Stimulated activated naive CD8-positive, alpha-beta T cell treated with anti-CD3 and anti-CD28 coated beads, Interleukin-15, amount 100 ng/mL, for 72 hours (primary cell): ENCODE measurements at regions not wholly inside any gene's neighbourhood (a gene's known extent, or its start where the extent isn't known, plus 50 kb on each side); places are given as distances from the start of the nearest gene placed in this dataset.
"Not testable (repeated sequence)": the region's sequence is repeated elsewhere in the genome, so short reads cannot be mapped to it uniquely, and the experiment has no call there.

Experiments
- ATAC-seq: fragments of 150-1000 bp; cut with Tn5 transposase; 2 replicates; pipeline ENCODE4 v1.10.0; 2021; ENCODE audit warnings: mild to moderate bottlenecking, moderate library complexity
- DNase-seq, 2 donors: peaks; one replicate each; pipeline ENCODE4 v3.0.0; 2021 to 2022
- H3K27ac Mint-ChIP-seq, 2 donors: one replicate each; pipeline ENCODE4 v1.8.0; 2022; ENCODE audit warnings: mild to moderate bottlenecking in 2 of 2, mixed read lengths in 2 of 2, moderate library complexity in 2 of 2
- H3K27me3 Mint-ChIP-seq: one replicate; pipeline ENCODE4 v1.8.0; 2022; ENCODE audit warnings: mixed read lengths
- H3K4me1 Mint-ChIP-seq: one replicate; pipeline ENCODE4 v1.8.0; 2022; ENCODE audit warnings: mild to moderate bottlenecking, mixed read lengths
- H3K4me3 Mint-ChIP-seq, 2 donors: one replicate each; pipeline ENCODE4 v1.8.0; 2022; ENCODE audit warnings: mild to moderate bottlenecking in 2 of 2, mixed read lengths in 2 of 2, moderate library complexity in 1 of 2
- H3K9me3 Mint-ChIP-seq, 2 donors: one replicate each; pipeline ENCODE4 v1.8.0; 2022; ENCODE audit warnings: mixed read lengths in 2 of 2

DNA sequence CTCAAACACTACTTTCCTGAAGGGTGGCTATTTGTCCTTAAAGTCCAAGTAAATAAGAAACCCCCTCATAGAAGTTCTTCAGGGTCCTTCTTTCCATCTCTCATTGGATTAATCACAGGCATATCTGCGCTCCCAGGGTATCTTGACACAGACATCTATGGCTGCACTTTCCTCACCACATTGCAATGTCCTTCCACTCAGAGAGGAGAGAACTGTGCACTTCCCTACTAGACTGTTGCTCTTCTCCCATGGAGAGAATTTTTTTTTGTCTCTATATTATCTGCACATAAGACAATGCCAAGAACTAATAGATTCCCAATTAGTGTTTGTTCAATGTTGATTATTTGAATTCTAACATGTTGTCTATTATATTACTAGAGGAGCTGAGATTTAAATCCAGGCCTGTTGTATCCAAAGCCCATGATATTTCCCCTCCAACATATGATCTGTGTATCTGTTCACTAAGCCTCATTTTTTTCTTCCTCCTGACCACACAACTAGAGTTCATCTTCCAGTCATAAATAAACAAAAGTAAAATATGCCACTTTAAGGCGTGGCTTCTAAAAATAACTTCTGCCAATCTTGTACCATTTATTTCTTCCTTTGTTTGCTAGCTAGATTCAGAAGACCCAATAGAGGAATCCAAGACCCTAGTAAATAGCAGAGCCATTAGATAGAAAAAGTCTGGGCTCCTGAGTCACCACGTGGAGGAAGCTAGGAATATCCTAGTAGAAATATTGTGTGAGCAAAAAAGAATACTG, 61.5 kb upstream of the FAM241A start:
- Mint-ChIP-seq H3K4me3 (no peak overlapping the region), H3K27me3 (peaks cover 8% of the 10 kb centered on the region), H3K9me3 (no peaks in the 10 kb centered on the region), H3K4me1 (peaks cover 10% of the 10 kb centered on the region), H3K27ac (no peak overlapping the region)
- no peak for DNase-seq
- ATAC-seq = no peak

DNA sequence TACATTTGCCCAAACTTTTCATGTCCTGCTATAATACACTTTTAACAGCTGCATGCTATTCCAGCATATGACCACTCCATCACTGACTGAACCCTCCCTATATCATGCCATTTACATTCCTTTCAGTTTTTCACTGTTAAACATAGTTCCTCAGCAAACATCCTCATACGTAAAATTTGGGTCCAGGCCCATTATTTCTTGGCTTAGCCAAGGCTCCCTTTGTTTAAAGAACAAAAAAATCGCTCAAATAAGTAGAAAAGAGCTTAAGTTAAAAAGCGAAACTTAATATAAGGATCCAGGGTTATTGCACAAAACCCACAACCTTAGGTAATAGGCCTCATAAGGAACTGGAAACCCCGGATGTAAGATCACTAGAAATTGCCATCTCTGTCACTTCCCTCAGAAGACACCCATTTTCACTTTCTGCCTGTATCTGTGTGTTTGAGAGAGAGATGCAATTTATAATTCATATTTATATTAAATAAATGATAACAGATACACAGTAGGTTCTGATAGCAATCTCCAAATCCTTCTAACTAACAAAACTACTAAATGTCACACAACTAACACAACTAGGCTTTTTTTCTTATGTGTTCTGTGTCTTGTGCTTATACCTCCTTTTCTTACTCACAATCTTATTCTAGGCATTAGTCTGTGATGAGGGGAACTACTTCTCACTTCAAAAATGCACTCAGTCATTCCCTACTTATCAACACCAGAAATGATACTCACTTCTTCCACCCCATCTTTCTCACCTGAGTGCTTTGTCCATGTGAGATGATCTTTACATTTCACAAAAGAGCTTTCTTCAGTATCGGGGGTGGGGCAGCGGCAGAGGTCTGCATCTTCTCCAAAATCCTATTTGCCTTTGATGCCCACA, 59.9 kb upstream of the FAM241A start:
- no peaks in the 10 kb centered on the region for H3K9me3 Mint-ChIP-seq
- ATAC-seq = no peak
- no peak for DNase-seq
- H3K27ac Mint-ChIP-seq = no peak overlapping the region
- H3K4me3 Mint-ChIP-seq = no peak overlapping the region
- peaks cover 10% of the 10 kb centered on the region for H3K4me1 Mint-ChIP-seq
- peaks cover 8% of the 10 kb centered on the region for H3K27me3 Mint-ChIP-seq

DNA sequence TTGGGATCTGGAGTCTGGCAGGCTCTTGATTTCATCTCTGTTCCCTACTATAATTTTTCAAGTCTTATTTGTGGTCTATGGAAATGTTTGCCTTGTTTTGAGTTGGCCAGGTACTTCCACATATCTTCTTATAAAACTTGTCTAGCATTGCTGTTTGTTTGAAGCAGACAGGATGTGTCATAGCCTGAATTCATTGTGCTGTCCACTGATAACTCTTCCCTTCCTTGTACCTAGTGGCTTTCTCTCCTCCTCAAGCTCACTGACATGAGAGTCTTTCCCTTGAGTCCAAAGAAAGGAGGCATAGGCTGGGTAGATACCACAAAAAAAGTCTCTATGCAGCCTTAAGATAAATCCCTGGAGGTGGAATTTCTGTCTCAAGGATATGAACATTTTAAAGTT, 59.2 kb upstream of the FAM241A start:
- Mint-ChIP-seq H3K4me3 (no peak overlapping the region), H3K4me1 (peaks cover 10% of the 10 kb centered on the region), H3K27ac (no peak overlapping the region), H3K27me3 (peaks cover 8% of the 10 kb centered on the region), H3K9me3 (no peaks in the 10 kb centered on the region)
- no peak for DNase-seq
- ATAC-seq = no peak

DNA sequence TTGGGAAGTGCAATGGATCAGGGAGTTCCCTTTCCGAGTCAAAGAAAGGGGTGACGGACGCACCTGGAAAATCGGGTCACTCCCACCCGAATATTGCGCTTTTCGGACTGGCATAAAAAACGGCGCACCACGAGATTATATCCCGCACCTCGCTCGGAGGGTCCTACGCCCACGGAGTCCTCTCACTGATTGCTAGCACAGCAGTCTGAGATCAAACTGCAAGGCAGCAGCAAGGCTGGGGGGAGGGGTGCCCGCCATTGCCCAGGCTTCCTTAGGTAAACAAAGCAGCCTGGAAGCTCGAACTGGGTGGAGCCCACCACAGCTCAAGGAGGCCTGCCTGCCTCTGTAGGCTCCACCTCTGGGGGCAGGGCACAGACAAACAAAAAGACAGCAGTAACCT, 58.6 kb upstream of the FAM241A start:
- H3K9me3 Mint-ChIP-seq, H3K27ac Mint-ChIP-seq, H3K4me3 Mint-ChIP-seq, DNase-seq, ATAC-seq, H3K27me3 Mint-ChIP-seq: not testable (repeated sequence)
- peaks cover 10% of the 10 kb centered on the region for H3K4me1 Mint-ChIP-seq

DNA sequence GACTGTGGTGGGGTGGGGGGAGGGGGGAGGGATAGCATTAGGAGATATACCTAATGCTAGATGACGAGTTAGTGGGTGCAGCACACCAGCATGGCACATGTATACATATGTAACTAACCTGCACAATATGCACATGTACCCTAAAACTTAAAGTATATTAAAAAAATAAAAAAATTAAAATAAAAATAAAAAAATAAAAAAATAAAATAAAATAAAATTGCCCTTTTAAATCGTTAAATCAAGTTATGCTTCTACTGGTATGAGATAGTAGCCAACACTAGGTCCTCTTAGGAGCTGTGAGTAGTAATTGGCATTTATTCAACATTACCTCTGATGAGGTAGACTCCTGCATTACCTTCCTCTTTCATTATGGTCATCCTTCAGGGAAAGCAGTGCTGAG, 52.9 kb upstream of the FAM241A start:
- DNase-seq, H3K4me3 Mint-ChIP-seq, ATAC-seq, H3K27ac Mint-ChIP-seq, H3K9me3 Mint-ChIP-seq, H3K27me3 Mint-ChIP-seq, H3K4me1 Mint-ChIP-seq: not testable (repeated sequence)

DNA sequence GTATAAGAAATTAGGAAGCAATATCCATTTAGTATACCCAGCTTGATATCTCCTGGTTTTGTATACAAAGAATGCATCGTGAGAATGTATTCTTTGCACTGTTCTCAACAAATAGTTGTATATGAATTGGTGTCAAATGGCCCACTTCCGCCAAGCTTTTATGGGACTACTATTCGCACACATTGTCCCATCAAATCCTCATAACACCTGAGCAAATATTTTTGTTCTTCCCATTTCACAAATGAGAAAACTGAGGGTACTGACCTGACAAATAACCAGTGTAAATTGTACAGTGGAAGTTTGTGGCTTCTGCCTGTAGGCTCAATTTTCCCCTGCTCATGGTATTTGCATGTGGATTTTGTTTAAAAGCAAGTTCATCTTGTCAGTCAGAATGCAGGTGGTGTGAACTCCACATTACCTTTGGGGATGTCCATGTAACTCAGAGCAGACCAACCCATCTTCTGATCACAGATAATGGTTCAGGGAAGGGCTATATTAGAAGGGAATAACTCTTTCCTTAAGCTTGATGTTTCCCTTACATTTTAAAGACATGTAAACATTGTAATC, 51.5 kb upstream of the FAM241A start:
- no peak for ATAC-seq
- Mint-ChIP-seq H3K27me3 (peaks cover 7% of the 10 kb centered on the region), H3K4me1 (no peaks in the 10 kb centered on the region), H3K9me3 (no peaks in the 10 kb centered on the region), H3K27ac (no peak overlapping the region), H3K4me3 (no peak overlapping the region)
- DNase-seq = no peak

DNA sequence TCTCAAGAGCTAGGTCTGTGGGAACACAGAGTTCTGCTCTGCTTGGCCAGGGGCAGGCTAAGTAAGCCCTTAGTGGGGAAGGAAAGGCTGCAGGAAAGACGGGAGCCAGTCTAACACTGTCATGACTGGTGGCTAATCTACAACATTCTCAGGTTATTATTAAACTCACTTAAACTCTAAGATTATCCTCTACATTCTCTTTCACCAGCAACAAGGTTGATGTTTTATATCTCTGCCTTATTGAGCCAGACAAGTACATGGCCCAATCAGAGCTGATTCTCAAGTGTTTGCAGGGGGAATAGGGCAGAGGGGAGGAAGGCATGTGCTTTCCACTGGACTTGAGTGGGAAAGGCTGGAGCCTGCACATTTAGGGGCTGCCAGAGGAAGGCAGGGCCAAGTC, 50.9 kb upstream of the FAM241A start:
- H3K9me3 Mint-ChIP-seq = no peaks in the 10 kb centered on the region
- no peak for DNase-seq
- H3K27ac Mint-ChIP-seq = no peak overlapping the region
- no peak for ATAC-seq
- peaks cover 2% of the 10 kb centered on the region for H3K4me1 Mint-ChIP-seq
- H3K27me3 Mint-ChIP-seq = peaks cover 13% of the 10 kb centered on the region
- H3K4me3 Mint-ChIP-seq = no peak overlapping the region
